ENCODE measurements at regions not wholly inside any gene's neighbourhood (a gene's known extent, or its start where the extent isn't known, plus 50 kb on each side); places are given as distances from the start of the nearest gene placed in this dataset.

DNA sequence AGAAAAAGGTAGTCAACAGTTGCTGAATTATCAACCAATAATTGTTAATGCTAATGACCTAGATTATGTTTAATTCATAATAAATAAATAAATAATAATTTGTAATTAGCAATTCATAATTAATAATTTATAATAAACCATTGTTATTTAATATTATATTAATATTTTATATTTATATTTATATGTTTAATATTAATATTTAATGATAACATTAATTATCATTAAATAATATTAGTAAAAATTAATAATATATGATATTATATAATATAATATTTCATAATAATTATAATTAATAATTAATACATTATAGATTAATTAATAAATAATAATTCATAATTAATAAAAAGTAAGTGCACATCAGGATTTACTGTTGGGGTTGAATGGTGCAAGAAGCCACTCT, 389.4 kb upstream of the RGPD4 start:
- H3K4me3 ChIP-seq (ENCODE audit: low read depth, low read length): no peak overlapping the region
- no peak overlapping the region for H3K9ac ChIP-seq (ENCODE audit: low read depth, low read length)
- H3K36me3 ChIP-seq (ENCODE audit: control insufficient read depth, insufficient read depth, low read length): no peaks in the 10 kb centered on the region
- no peaks in the 10 kb centered on the region for H3K9me3 ChIP-seq (ENCODE audit: control insufficient read depth, insufficient read depth, low read length)
- H3K27me3 ChIP-seq (ENCODE audit: control insufficient read depth, insufficient read depth, low read length): no peaks in the 10 kb centered on the region
- H3K27ac ChIP-seq (ENCODE audit: low read depth, low read length): no peak overlapping the region
- no peaks in the 10 kb centered on the region for H3K4me1 ChIP-seq (ENCODE audit: control insufficient read depth, insufficient read depth, low read length)

DNA sequence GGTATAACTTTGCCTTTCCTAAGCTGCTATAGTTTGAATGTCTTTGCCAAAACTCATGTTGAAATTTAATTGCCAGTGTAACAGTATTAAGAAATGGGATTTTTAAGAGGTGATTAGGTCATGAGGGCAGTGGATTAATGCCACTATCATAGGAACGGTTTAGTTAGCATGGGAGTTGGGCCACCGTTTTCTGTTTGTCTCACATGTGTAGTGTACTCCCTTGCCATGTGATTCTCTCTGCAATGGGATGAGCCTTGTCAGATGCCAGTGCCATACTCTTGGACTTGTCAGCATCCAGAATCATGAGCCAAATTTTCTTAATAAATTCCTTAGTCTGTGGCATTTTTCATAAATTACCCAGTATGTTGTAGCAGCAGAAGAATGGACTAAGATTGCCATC, 388.9 kb upstream of the RGPD4 start:
- Histone ChIP-seq H3K36me3 (ENCODE audit: control insufficient read depth, insufficient read depth, low read length) (no peaks in the 10 kb centered on the region), H3K27ac (ENCODE audit: low read depth, low read length) (no peak overlapping the region), H3K9me3 (ENCODE audit: control insufficient read depth, insufficient read depth, low read length) (no peaks in the 10 kb centered on the region), H3K4me1 (ENCODE audit: control insufficient read depth, insufficient read depth, low read length) (no peaks in the 10 kb centered on the region), H3K4me3 (ENCODE audit: low read depth, low read length) (no peak overlapping the region), H3K27me3 (ENCODE audit: control insufficient read depth, insufficient read depth, low read length) (no peaks in the 10 kb centered on the region), H3K9ac (ENCODE audit: low read depth, low read length) (no peak overlapping the region)

DNA sequence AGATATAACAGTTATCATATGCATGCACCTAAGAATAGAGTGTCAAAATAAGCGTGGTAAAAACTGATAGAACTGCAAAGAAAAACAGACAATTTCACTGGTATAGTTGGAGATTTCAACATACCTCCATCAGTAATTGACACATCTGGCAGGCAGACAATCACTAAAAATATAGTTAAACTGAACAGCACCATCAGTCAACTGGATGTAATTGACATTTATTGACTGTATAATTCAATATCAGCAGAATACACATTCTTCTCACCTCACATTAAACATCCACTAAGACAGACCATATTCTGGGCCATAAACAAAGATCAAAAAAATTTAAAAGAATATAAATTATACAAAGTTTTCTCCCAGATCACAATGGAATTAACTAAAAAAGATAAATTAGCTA, 378.5 kb upstream of the RGPD4 start:
- no peak overlapping the region for H3K9ac ChIP-seq (ENCODE audit: low read depth, low read length)
- H3K4me3 ChIP-seq (ENCODE audit: low read depth, low read length): no peak overlapping the region
- no peaks in the 10 kb centered on the region for H3K36me3 ChIP-seq (ENCODE audit: control insufficient read depth, insufficient read depth, low read length)
- H3K4me1 ChIP-seq (ENCODE audit: control insufficient read depth, insufficient read depth, low read length): no peaks in the 10 kb centered on the region
- H3K9me3 ChIP-seq (ENCODE audit: control insufficient read depth, insufficient read depth, low read length): peaks cover 3% of the 10 kb centered on the region; the same call in 1 of the 2 replicates
- no peaks in the 10 kb centered on the region for H3K27me3 ChIP-seq (ENCODE audit: control insufficient read depth, insufficient read depth, low read length)
- no peak overlapping the region for H3K27ac ChIP-seq (ENCODE audit: low read depth, low read length)

DNA sequence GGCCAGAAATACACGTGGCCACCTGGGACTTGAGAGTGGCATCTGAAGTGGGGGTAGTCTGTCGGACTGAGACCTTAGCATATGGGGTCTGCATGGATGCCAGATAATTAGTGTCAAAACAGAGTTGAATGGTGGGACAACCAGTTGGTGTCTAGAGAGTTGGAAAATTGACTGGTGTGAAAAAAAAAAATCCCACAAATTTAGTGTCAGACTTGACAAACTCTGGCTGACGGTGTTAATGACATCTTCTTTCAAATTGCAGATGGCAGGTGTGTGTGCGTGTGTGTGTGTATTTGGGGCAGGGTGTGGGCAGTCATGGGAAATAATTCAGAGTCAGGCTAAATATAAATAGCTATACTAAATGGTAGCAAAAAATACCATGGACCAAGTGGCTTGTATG, 365.4 kb upstream of the RGPD4 start:
- H3K9ac ChIP-seq (ENCODE audit: low read depth, low read length): no peak overlapping the region
- H3K9me3 ChIP-seq (ENCODE audit: control insufficient read depth, insufficient read depth, low read length): no peaks in the 10 kb centered on the region
- no peak overlapping the region for H3K27ac ChIP-seq (ENCODE audit: low read depth, low read length)
- no peaks in the 10 kb centered on the region for H3K27me3 ChIP-seq (ENCODE audit: control insufficient read depth, insufficient read depth, low read length)
- no peaks in the 10 kb centered on the region for H3K4me1 ChIP-seq (ENCODE audit: control insufficient read depth, insufficient read depth, low read length)
- no peaks in the 10 kb centered on the region for H3K36me3 ChIP-seq (ENCODE audit: control insufficient read depth, insufficient read depth, low read length)
- H3K4me3 ChIP-seq (ENCODE audit: low read depth, low read length): no peak overlapping the region

DNA sequence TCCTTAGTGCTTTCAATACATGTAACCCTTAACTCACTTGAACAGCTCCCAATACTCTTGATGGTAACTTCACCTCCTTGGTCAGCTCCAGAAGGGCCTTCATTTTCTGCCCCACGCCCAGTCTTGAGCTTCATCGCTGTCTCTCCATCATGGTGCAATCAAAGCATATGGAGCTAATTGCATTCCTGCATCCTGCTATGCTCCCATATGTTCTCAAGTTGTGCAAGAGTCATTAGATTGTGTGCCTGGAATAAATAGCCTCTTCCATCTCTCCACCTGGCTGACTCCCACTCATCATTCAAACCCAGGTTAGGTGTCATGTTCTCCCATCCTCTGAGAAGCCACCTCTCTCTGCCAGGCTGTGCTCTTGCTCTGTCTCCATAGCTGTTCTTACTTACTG, 364.5 kb upstream of the RGPD4 start:
- no peaks in the 10 kb centered on the region for H3K27me3 ChIP-seq (ENCODE audit: control insufficient read depth, insufficient read depth, low read length)
- H3K4me3 ChIP-seq (ENCODE audit: low read depth, low read length): no peak overlapping the region
- no peaks in the 10 kb centered on the region for H3K9me3 ChIP-seq (ENCODE audit: control insufficient read depth, insufficient read depth, low read length)
- no peaks in the 10 kb centered on the region for H3K36me3 ChIP-seq (ENCODE audit: control insufficient read depth, insufficient read depth, low read length)
- peaks cover 6% of the 10 kb centered on the region; the same call in 1 of the 2 replicates for H3K4me1 ChIP-seq (ENCODE audit: control insufficient read depth, insufficient read depth, low read length)
- no peak overlapping the region for H3K27ac ChIP-seq (ENCODE audit: low read depth, low read length)
- no peak overlapping the region for H3K9ac ChIP-seq (ENCODE audit: low read depth, low read length)

DNA sequence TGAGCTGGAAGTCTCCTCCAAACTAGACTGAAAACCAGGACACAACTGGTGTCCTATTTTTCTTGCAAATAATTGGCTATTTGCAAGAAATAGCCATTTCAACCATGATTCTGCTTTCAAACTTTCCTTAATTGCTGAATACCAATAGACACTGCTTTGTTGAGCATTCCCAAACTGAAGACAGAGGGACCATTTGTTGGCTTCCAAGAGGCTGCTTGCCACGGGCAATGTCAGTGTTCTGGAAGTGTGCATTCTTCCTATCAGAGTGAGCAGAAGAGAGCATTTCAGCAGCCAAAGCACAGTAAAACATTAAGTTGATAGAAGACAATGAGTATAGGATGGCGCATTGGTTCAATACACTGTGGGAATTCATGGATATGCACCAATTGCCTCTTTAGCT, 360.5 kb upstream of the RGPD4 start:
- Histone ChIP-seq H3K9ac (ENCODE audit: low read depth, low read length) (no peak overlapping the region), H3K36me3 (ENCODE audit: control insufficient read depth, insufficient read depth, low read length) (no peaks in the 10 kb centered on the region), H3K27ac (ENCODE audit: low read depth, low read length) (no peak overlapping the region), H3K9me3 (ENCODE audit: control insufficient read depth, insufficient read depth, low read length) (peaks cover 4% of the 10 kb centered on the region; the same call in 1 of the 2 replicates), H3K4me3 (ENCODE audit: low read depth, low read length) (no peak overlapping the region), H3K27me3 (ENCODE audit: control insufficient read depth, insufficient read depth, low read length) (no peaks in the 10 kb centered on the region), H3K4me1 (ENCODE audit: control insufficient read depth, insufficient read depth, low read length) (peaks cover 9% of the 10 kb centered on the region; the same call in 1 of the 2 replicates)

DNA sequence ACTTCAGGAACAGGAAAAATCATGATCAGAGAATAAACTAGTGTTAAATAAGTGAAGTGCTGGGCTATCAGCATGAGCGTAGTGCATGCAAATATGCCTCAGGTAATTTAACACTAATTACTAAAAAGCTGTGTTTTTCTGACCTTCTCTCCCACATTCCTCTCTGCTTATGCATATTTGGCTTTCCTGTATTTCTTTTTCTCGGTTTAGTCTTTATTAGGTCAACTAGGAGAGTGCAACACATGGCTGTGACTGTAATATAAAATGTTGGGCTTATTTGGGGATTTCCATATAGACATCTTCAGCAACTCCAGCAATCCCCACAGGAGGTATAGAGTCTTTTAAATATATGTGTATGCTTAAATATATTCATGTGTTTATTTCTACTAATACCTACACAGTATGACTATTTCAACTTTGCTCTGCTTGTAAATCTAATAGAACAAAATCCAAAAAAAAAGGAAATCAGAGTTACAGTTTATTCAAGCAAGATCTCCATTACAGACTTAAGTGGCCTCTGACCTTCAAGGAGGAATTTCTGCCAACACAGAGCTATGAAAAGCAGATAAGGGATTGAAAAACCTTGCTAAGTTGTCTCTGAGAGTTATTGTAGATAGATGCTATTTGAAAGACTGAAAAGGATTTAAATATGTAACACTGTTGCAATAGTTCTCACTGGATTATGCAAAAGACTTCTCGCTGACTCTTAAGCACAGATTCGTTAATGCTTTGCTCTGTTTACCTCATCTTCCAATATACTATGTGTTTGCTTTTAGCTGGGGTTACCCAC, 359.5 kb upstream of the RGPD4 start:
- Histone ChIP-seq H3K27ac (ENCODE audit: low read depth, low read length) (no peak overlapping the region), H3K4me1 (ENCODE audit: control insufficient read depth, insufficient read depth, low read length) (peaks cover 9% of the 10 kb centered on the region; the same call in 1 of the 2 replicates), H3K27me3 (ENCODE audit: control insufficient read depth, insufficient read depth, low read length) (no peaks in the 10 kb centered on the region), H3K9ac (ENCODE audit: low read depth, low read length) (no peak overlapping the region), H3K9me3 (ENCODE audit: control insufficient read depth, insufficient read depth, low read length) (peaks cover 4% of the 10 kb centered on the region; the same call in 1 of the 2 replicates), H3K4me3 (ENCODE audit: low read depth, low read length) (no peak overlapping the region), H3K36me3 (ENCODE audit: control insufficient read depth, insufficient read depth, low read length) (no peaks in the 10 kb centered on the region)

DNA sequence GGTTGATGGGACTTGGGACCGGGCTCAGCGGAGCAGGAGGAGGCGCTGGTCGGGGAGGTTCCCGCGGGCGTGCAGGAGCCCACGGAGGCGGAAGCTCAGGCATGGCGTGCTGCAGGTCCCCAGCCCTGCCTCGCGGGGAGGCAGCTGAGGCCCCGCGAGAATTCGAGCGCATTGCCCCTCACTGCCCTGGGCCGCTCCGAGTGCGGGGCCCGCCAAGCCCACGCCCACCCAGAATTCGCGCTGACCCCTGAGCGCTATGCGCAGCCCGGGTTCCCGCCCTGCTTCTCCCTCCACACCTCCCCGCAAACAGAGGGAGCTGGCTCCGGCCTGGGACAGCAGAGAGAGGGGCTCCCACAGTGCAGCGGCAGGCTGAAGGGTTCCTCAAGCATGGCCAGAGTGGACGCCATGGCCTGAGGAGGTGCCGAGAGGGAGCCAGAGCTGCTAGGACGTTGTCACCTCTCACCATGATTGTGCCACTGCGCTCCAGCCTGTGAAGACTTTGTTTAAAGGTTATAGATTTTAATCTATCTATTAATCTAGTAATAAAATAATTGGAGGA, 357.2 kb upstream of the RGPD4 start:
- Histone ChIP-seq H3K4me3 (ENCODE audit: low read depth, low read length) (no peak overlapping the region), H3K4me1 (ENCODE audit: control insufficient read depth, insufficient read depth, low read length) (peaks cover 9% of the 10 kb centered on the region; the same call in 1 of the 2 replicates), H3K9ac (ENCODE audit: low read depth, low read length) (no peak overlapping the region), H3K27ac (ENCODE audit: low read depth, low read length) (no peak overlapping the region), H3K9me3 (ENCODE audit: control insufficient read depth, insufficient read depth, low read length) (peaks cover 4% of the 10 kb centered on the region; the same call in 1 of the 2 replicates), H3K36me3 (ENCODE audit: control insufficient read depth, insufficient read depth, low read length) (no peaks in the 10 kb centered on the region), H3K27me3 (ENCODE audit: control insufficient read depth, insufficient read depth, low read length) (no peaks in the 10 kb centered on the region)

DNA sequence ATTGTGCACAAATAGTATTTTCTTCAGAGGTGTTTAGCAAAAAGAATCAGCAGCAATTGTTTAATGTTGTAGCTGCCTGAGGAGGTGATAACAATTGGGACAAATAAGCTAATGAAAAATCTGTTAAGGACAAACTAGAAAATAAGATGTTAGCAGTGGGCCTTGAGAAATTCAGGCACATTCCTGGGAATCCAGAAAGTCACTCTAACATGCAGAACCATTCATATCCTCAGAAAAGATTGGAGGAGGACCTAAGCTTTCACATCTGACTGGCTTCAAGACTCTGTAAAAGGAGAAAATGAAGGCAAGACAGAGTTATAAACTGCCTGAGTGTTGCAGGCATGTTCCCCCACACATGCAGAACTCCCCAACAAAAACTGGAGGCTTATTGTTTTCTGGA, 353.5 kb upstream of the RGPD4 start:
- Histone ChIP-seq H3K9ac (ENCODE audit: low read depth, low read length) (no peak overlapping the region), H3K27ac (ENCODE audit: low read depth, low read length) (no peak overlapping the region), H3K36me3 (ENCODE audit: control insufficient read depth, insufficient read depth, low read length) (no peaks in the 10 kb centered on the region), H3K4me1 (ENCODE audit: control insufficient read depth, insufficient read depth, low read length) (no peaks in the 10 kb centered on the region), H3K27me3 (ENCODE audit: control insufficient read depth, insufficient read depth, low read length) (no peaks in the 10 kb centered on the region), H3K4me3 (ENCODE audit: low read depth, low read length) (no peak overlapping the region), H3K9me3 (ENCODE audit: control insufficient read depth, insufficient read depth, low read length) (peaks cover 10% of the 10 kb centered on the region; the same call in 1 of the 2 replicates)

DNA sequence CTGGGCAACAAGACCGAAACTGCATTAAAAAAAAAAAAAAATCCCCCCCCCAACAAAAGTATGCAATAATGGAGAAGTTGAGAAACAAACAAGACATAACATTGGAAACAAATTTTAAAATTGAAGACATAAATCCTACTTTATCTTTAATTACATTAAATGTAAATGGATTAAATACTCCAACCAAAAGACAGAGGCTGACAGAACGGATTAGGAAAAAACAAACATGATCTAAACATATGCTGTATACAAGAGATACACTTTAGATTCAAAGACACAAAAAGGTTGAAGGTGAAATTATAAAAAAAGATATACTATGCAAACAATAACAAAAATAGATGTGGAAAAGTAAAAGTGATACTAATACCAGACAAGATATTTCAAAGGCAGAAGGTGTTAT, 350.8 kb upstream of the RGPD4 start:
- no peaks in the 10 kb centered on the region for H3K4me1 ChIP-seq (ENCODE audit: control insufficient read depth, insufficient read depth, low read length)
- no peaks in the 10 kb centered on the region for H3K36me3 ChIP-seq (ENCODE audit: control insufficient read depth, insufficient read depth, low read length)
- no peak overlapping the region for H3K4me3 ChIP-seq (ENCODE audit: low read depth, low read length)
- no peak overlapping the region for H3K9ac ChIP-seq (ENCODE audit: low read depth, low read length)
- peaks cover 6% of the 10 kb centered on the region; the same call in 1 of the 2 replicates for H3K9me3 ChIP-seq (ENCODE audit: control insufficient read depth, insufficient read depth, low read length)
- no peak overlapping the region for H3K27ac ChIP-seq (ENCODE audit: low read depth, low read length)
- H3K27me3 ChIP-seq (ENCODE audit: control insufficient read depth, insufficient read depth, low read length): no peaks in the 10 kb centered on the region

DNA sequence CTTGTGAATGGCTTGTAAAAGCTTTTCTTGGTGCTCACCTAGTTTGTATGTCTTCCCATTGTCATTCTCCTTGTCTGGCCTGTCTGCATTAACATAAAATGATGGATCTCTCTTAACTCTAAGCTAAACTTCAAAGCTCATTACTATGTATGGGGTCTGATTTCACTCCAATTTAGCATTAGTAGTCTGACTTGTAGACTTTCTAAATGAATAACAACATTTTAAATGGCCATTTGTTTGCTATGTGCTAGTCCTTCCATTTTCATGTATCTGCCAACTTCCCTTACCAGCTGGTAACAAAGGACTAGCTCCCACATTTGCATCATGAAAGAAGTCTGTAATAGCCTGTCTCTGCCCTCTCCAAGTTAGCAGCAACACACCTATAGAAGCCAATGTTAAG, 324.2 kb upstream of the RGPD4 start:
- Histone ChIP-seq H3K9ac (ENCODE audit: low read depth, low read length) (no peak overlapping the region), H3K9me3 (ENCODE audit: control insufficient read depth, insufficient read depth, low read length) (no peaks in the 10 kb centered on the region), H3K36me3 (ENCODE audit: control insufficient read depth, insufficient read depth, low read length) (no peaks in the 10 kb centered on the region), H3K27me3 (ENCODE audit: control insufficient read depth, insufficient read depth, low read length) (no peaks in the 10 kb centered on the region), H3K4me1 (ENCODE audit: control insufficient read depth, insufficient read depth, low read length) (peaks cover 37% of the 10 kb centered on the region), H3K4me3 (ENCODE audit: low read depth, low read length) (peak overlapping the region; percentile 18; the same call in 1 of the 2 replicates), H3K27ac (ENCODE audit: low read depth, low read length) (peak overlapping the region; percentile 83)

All from HUES48 (cell line).